ENCODE measurements at regions not wholly inside any gene's neighbourhood (a gene's known extent, or its start where the extent isn't known, plus 50 kb on each side); places are given as distances from the start of the nearest gene placed in this dataset.

GRCh38 chr3:18672561-18672960, 247.4 kb upstream of the SATB1 start:
- TF ChIP-seq, protein P1, sequence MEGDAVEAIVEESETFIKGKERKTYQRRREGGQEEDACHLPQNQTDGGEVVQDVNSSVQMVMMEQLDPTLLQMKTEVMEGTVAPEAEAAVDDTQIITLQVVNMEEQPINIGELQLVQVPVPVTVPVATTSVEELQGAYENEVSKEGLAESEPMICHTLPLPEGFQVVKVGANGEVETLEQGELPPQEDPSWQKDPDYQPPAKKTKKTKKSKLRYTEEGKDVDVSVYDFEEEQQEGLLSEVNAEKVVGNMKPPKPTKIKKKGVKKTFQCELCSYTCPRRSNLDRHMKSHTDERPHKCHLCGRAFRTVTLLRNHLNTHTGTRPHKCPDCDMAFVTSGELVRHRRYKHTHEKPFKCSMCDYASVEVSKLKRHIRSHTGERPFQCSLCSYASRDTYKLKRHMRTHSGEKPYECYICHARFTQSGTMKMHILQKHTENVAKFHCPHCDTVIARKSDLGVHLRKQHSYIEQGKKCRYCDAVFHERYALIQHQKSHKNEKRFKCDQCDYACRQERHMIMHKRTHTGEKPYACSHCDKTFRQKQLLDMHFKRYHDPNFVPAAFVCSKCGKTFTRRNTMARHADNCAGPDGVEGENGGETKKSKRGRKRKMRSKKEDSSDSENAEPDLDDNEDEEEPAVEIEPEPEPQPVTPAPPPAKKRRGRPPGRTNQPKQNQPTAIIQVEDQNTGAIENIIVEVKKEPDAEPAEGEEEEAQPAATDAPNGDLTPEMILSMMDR (IDR thresholded peaks at IDR 0.05): no peak
- no peak for TF ChIP-seq ZFX (IDR thresholded peaks at IDR 0.05; ENCODE audit: borderline replicate concordance)
